GM10266 (cell line): ENCODE measurements at regions not wholly inside any gene's neighbourhood (a gene's known extent, or its start where the extent isn't known, plus 50 kb on each side); places are given as distances from the start of the nearest gene placed in this dataset.

ENCODE experiments used
- DNase-seq: peaks from one replicate; pipeline ENCODE4 v3.0.0; 2012; ENCODE audit errors: extremely low spot score
- CTCF ChIP-seq: IDR thresholded peaks from 2 replicates; pipeline ENCODE4 v1.5.1; 2012; ENCODE audit warnings: mild to moderate bottlenecking, low read depth; ENCODE audit not compliant: control insufficient read depth, insufficient read depth; ENCODE audit errors: missing control alignments

- TF ChIP-seq CTCF = no peak
- no peak for DNase-seq
Measured at GRCh38 chr6:164296411-164296810, 881.9 kb downstream of the QKI start.

- TF ChIP-seq CTCF = no peak
- DNase-seq = no peak
Measured at GRCh38 chr6:164294047-164294784, 879.7 kb downstream of the QKI start.

- TF ChIP-seq CTCF = no peak
- DNase-seq = no peak
Measured at GRCh38 chr6:164291224-164291623, 876.7 kb downstream of the QKI start.

GRCh38 chr6:164290101-164290500 is 875.6 kb downstream of the QKI start:
- no peak for DNase-seq
- TF ChIP-seq CTCF = no peak

GRCh38 chr6:164286011-164286410 is 871.5 kb downstream of the QKI start:
- DNase-seq = no peak

GRCh38 chr6:164283574-164283973 is 869.1 kb downstream of the QKI start:
- TF ChIP-seq CTCF = no peak
- DNase-seq = no peak

More at GRCh38 chr6:164286011-164286410, 871.5 kb downstream of the QKI start:
- no peak for TF ChIP-seq CTCF

GRCh38 chr6:164276211-164276610 is 861.7 kb downstream of the QKI start:
- no peak for TF ChIP-seq CTCF
- DNase-seq = no peak
